BLaER1 (cell line): ENCODE measurements at regions not wholly inside any gene's neighbourhood (a gene's known extent, or its start where the extent isn't known, plus 50 kb on each side); places are given as distances from the start of the nearest gene placed in this dataset.
"Not testable (repeated sequence)": the region's sequence is repeated elsewhere in the genome, so short reads cannot be mapped to it uniquely, and the experiment has no call there.

Experiments
- H3K27ac ChIP-seq: shearing (Covaris generic); formaldehyde crosslinking; 2 replicates; pipeline ENCODE4 v1.8.1; 2022
- H3K27me3 ChIP-seq: shearing (Covaris generic); formaldehyde crosslinking; 2 replicates; pipeline ENCODE4 v1.8.1; 2022
- H3K36me3 ChIP-seq: shearing (Covaris generic); formaldehyde crosslinking; 2 replicates; pipeline ENCODE4 v1.8.1; 2022
- H3K4me1 ChIP-seq: shearing (Covaris generic); formaldehyde crosslinking; 2 replicates; pipeline ENCODE4 v1.8.1; 2022
- H3K4me2 ChIP-seq: shearing (Covaris generic); formaldehyde crosslinking; 2 replicates; pipeline ENCODE4 v1.8.1; 2022
- H3K4me3 ChIP-seq: shearing (Covaris generic); formaldehyde crosslinking; 2 replicates; pipeline ENCODE4 v1.8.1; 2022
- H3K9ac ChIP-seq: shearing (Covaris generic); formaldehyde crosslinking; 2 replicates; pipeline ENCODE4 v1.8.1; 2022
- H3K9me3 ChIP-seq: shearing (Covaris generic); formaldehyde crosslinking; 2 replicates; pipeline ENCODE4 v1.8.1; 2022
- H4K20me1 ChIP-seq: shearing (Covaris generic); formaldehyde crosslinking; 2 replicates; pipeline ENCODE4 v1.8.1; 2022
- Cebpa-rat ChIP-seq: shearing (Covaris generic); IDR thresholded peaks from 2 replicates; pipeline ENCODE4 v1.8.1; 2022

- Histone ChIP-seq H3K4me2 (no peak overlapping the region), H3K27me3 (no peaks in the 10 kb centered on the region), H3K4me3 (no peak overlapping the region), H3K4me1 (no peaks in the 10 kb centered on the region), H4K20me1 (no peaks in the 10 kb centered on the region), H3K36me3 (no peaks in the 10 kb centered on the region), H3K9me3 (no peaks in the 10 kb centered on the region), H3K27ac (no peak overlapping the region), H3K9ac (no peak overlapping the region)
- no peak for TF ChIP-seq Cebpa-rat
Observed at GRCh38 chr9:18061856-18062255, 412.1 kb upstream of the ADAMTSL1 start.

- Histone ChIP-seq H3K9me3 (no peaks in the 10 kb centered on the region), H3K4me3 (no peak overlapping the region), H3K4me2 (no peak overlapping the region), H3K27me3 (no peaks in the 10 kb centered on the region), H3K9ac (no peak overlapping the region), H3K27ac (no peak overlapping the region), H3K4me1 (no peaks in the 10 kb centered on the region), H4K20me1 (no peaks in the 10 kb centered on the region), H3K36me3 (no peaks in the 10 kb centered on the region)
- TF ChIP-seq Cebpa-rat, result no peak
Observed at GRCh38 chr9:18063856-18064390, 410.0 kb upstream of the ADAMTSL1 start.

- not testable (repeated sequence) for H3K36me3 ChIP-seq, H3K4me1 ChIP-seq, H3K9ac ChIP-seq, H3K4me3 ChIP-seq, H3K9me3 ChIP-seq, H3K27ac ChIP-seq, H3K27me3 ChIP-seq, H3K4me2 ChIP-seq, H4K20me1 ChIP-seq
Observed at GRCh38 chr9:18066608-18067007, 407.3 kb upstream of the ADAMTSL1 start.

- H4K20me1 ChIP-seq, result no peaks in the 10 kb centered on the region
- H3K9me3 ChIP-seq, result no peaks in the 10 kb centered on the region
- no peak overlapping the region for H3K4me2 ChIP-seq
- no peak for TF ChIP-seq Cebpa-rat
- no peaks in the 10 kb centered on the region for H3K4me1 ChIP-seq
- no peaks in the 10 kb centered on the region for H3K27me3 ChIP-seq
- no peak overlapping the region for H3K27ac ChIP-seq
- no peak overlapping the region for H3K9ac ChIP-seq
- no peaks in the 10 kb centered on the region for H3K36me3 ChIP-seq
- H3K4me3 ChIP-seq, result no peak overlapping the region
Observed at GRCh38 chr9:18067548-18068120, 406.3 kb upstream of the ADAMTSL1 start.

GRCh38 chr9:18068900-18069299, 405.1 kb upstream of the ADAMTSL1 start:
- no peak overlapping the region for H3K4me2 ChIP-seq
- no peak overlapping the region for H3K9ac ChIP-seq
- H3K27me3 ChIP-seq, result no peaks in the 10 kb centered on the region
- no peak for TF ChIP-seq Cebpa-rat
- H3K4me1 ChIP-seq, result no peaks in the 10 kb centered on the region
- no peak overlapping the region for H3K27ac ChIP-seq
- no peaks in the 10 kb centered on the region for H4K20me1 ChIP-seq
- H3K4me3 ChIP-seq, result no peak overlapping the region
- no peaks in the 10 kb centered on the region for H3K9me3 ChIP-seq
- no peaks in the 10 kb centered on the region for H3K36me3 ChIP-seq

GRCh38 chr9:18071651-18072060, 402.3 kb upstream of the ADAMTSL1 start:
- Histone ChIP-seq H3K27ac (no peak overlapping the region), H3K4me3 (no peak overlapping the region), H3K9me3 (no peaks in the 10 kb centered on the region), H3K4me1 (no peaks in the 10 kb centered on the region), H3K4me2 (no peak overlapping the region), H3K36me3 (no peaks in the 10 kb centered on the region), H3K9ac (no peak overlapping the region), H4K20me1 (no peaks in the 10 kb centered on the region), H3K27me3 (no peaks in the 10 kb centered on the region)
- TF ChIP-seq Cebpa-rat, result no peak

- no peak overlapping the region for H3K4me2 ChIP-seq
- H3K4me1 ChIP-seq, result no peaks in the 10 kb centered on the region
- no peaks in the 10 kb centered on the region for H3K9me3 ChIP-seq
- no peaks in the 10 kb centered on the region for H3K36me3 ChIP-seq
- H4K20me1 ChIP-seq, result no peaks in the 10 kb centered on the region
- no peak overlapping the region for H3K9ac ChIP-seq
- no peak overlapping the region for H3K27ac ChIP-seq
- no peak overlapping the region for H3K4me3 ChIP-seq
- TF ChIP-seq Cebpa-rat, result no peak
- no peaks in the 10 kb centered on the region for H3K27me3 ChIP-seq
Observed at GRCh38 chr9:18073002-18073401, 401.0 kb upstream of the ADAMTSL1 start.

GRCh38 chr9:18074041-18074440, 399.9 kb upstream of the ADAMTSL1 start:
- Histone ChIP-seq H3K4me2 (no peak overlapping the region), H4K20me1 (no peaks in the 10 kb centered on the region), H3K4me3 (no peak overlapping the region), H3K9ac (no peak overlapping the region), H3K36me3 (no peaks in the 10 kb centered on the region), H3K9me3 (no peaks in the 10 kb centered on the region), H3K4me1 (no peaks in the 10 kb centered on the region), H3K27me3 (no peaks in the 10 kb centered on the region), H3K27ac (no peak overlapping the region)
- no peak for TF ChIP-seq Cebpa-rat

- TF ChIP-seq Cebpa-rat, result no peak
- Histone ChIP-seq H3K27me3 (no peaks in the 10 kb centered on the region), H3K36me3 (no peaks in the 10 kb centered on the region), H3K9me3 (no peaks in the 10 kb centered on the region), H3K9ac (no peak overlapping the region), H3K27ac (no peak overlapping the region), H3K4me1 (no peaks in the 10 kb centered on the region), H3K4me3 (no peak overlapping the region), H4K20me1 (no peaks in the 10 kb centered on the region), H3K4me2 (no peak overlapping the region)
Observed at GRCh38 chr9:18075253-18075952, 398.6 kb upstream of the ADAMTSL1 start.

- Histone ChIP-seq H3K4me2 (no peak overlapping the region), H3K27me3 (no peaks in the 10 kb centered on the region), H4K20me1 (no peaks in the 10 kb centered on the region), H3K27ac (no peak overlapping the region), H3K9me3 (no peaks in the 10 kb centered on the region), H3K36me3 (no peaks in the 10 kb centered on the region), H3K9ac (no peak overlapping the region), H3K4me3 (no peak overlapping the region), H3K4me1 (no peaks in the 10 kb centered on the region)
- no peak for TF ChIP-seq Cebpa-rat
Observed at GRCh38 chr9:18077941-18078678, 395.8 kb upstream of the ADAMTSL1 start.
